Neural progenitor cell (in vitro differentiated cells): ENCODE measurements at regions not wholly inside any gene's neighbourhood (a gene's known extent, or its start where the extent isn't known, plus 50 kb on each side); places are given as distances from the start of the nearest gene placed in this dataset.

Source experiments
- EZH2 ChIP-seq: fragments of 200-600 bp; sonication (generic); IDR thresholded peaks from 2 replicates; pipeline ENCODE4 v1.6.1; 2017; ENCODE audit warnings: antibody characterized with exemption, mild to moderate bottlenecking, moderate library complexity
- EZH2phosphoT487 ChIP-seq: fragments of 200-600 bp; sonication (generic); IDR thresholded peaks from 2 replicates; pipeline ENCODE4 v1.6.1; 2017; ENCODE audit warnings: antibody characterized with exemption
- TF ChIP-seq, protein P1 (sequence below): fragments of 200-600 bp; sonication (generic); IDR thresholded peaks from 2 replicates; pipeline ENCODE4 v1.5.1; 2017; ENCODE audit warnings: antibody characterized with exemption, mild to moderate bottlenecking

DNA sequence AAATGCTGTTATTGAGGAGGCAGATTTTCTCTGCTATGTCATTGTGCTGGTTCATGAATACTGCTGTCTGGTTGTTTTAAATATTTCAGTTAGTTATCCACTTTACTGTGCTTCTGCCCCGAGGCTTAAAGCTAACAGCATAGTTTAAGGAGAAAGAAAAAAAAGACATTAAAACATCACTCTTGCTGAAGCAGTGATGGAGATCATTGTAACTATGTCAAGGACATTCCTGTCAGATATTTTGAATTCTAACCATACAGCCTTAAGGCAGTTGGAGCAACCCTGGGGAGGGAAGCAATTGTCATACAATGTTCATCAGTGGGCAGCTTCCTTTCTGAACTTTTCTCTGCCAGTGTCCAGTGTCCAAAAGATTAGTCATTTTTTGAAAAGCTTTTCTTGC is 199.0 kb upstream of the DDX53 start:
- no peak for TF ChIP-seq EZH2
- TF ChIP-seq, protein P1, sequence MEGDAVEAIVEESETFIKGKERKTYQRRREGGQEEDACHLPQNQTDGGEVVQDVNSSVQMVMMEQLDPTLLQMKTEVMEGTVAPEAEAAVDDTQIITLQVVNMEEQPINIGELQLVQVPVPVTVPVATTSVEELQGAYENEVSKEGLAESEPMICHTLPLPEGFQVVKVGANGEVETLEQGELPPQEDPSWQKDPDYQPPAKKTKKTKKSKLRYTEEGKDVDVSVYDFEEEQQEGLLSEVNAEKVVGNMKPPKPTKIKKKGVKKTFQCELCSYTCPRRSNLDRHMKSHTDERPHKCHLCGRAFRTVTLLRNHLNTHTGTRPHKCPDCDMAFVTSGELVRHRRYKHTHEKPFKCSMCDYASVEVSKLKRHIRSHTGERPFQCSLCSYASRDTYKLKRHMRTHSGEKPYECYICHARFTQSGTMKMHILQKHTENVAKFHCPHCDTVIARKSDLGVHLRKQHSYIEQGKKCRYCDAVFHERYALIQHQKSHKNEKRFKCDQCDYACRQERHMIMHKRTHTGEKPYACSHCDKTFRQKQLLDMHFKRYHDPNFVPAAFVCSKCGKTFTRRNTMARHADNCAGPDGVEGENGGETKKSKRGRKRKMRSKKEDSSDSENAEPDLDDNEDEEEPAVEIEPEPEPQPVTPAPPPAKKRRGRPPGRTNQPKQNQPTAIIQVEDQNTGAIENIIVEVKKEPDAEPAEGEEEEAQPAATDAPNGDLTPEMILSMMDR, result no peak
- no peak for TF ChIP-seq EZH2phosphoT487
